HepG2 (cell line): ENCODE measurements at regions not wholly inside any gene's neighbourhood (a gene's known extent, or its start where the extent isn't known, plus 50 kb on each side); places are given as distances from the start of the nearest gene placed in this dataset.

ENCODE experiments used
- ATAC-seq: fragments of 200-7000 bp; cut with Tn5 transposase; 3 replicates; pipeline ENCODE4 v1.9.1; 2020; ENCODE audit warnings: mild to moderate bottlenecking, moderate library complexity
- BruUV-seq: library from RNA; stranded (reverse); fragments of 400-500 nt; replicated peaks from 2 replicates; lab custom pipeline; 2021; lab: Mats Ljungman, UMichigan
- CTCF ChIA-PET: fragments of 300-600 bp; formaldehyde crosslinking; extraction: SDS; loops from one replicate; lab custom pipeline; 2021; ENCODE audit warnings: low total read pairs, inconsistent platforms, low intra/inter-chr PET ratio; lab: Yijun Ruan, JAX
- POLR2A ChIA-PET: fragments of 350-600 bp; sonication (Branson Sonifier 250); formaldehyde crosslinking; loops from one replicate; lab custom pipeline; 2020; ENCODE audit warnings: antibody characterized with exemption, inconsistent platforms; lab: Yijun Ruan, JAX
- DNase-seq: peaks from one replicate; pipeline ENCODE4 v3.0.0-alpha.2; 2015; ENCODE audit warnings: low spot score
- FAIRE-seq: peaks from 3 replicates; lab custom pipeline; 2011; peaks lifted over from hg19 to GRCh38; lab: Jason Lieb, UNC
- H2AFZ ChIP-seq: one replicate; pipeline ENCODE4 v1.6.1; 2011; ENCODE audit warnings: low read length, inconsistent platforms
- H3K27ac ChIP-seq: fragments of 300-600 bp; 3 replicates; pipeline ENCODE4 v1.8.0; 2011; ENCODE audit warnings: mixed run types, mild to moderate bottlenecking, mixed read lengths, low read length, inconsistent platforms; ENCODE audit not compliant: insufficient read depth; ENCODE audit errors: extremely low read length
- H3K27me3 ChIP-seq, 2 experiments: fragments of 200-600 bp in 1 of 2; 2 replicates in 1 of 2; 3 replicates in 1 of 2; pipeline versions ENCODE4 v1.6.0 to v1.8.0; 2011; ENCODE audit warnings: low read length in 2 of 2, mild to moderate bottlenecking in 2 of 2, moderate library complexity in 2 of 2, inconsistent platforms in 1 of 2; ENCODE audit not compliant: insufficient read depth in 2 of 2, control insufficient read depth in 1 of 2
- H3K36me3 ChIP-seq, 2 experiments: fragments of 200-600 bp in 1 of 2; replicated peaks in 1 of 2; 2 replicates in 1 of 2; 3 replicates in 1 of 2; pipeline versions ENCODE4 v1.5.1 to v1.8.0; 2011; ENCODE audit warnings: low read length in 2 of 2, inconsistent platforms in 1 of 2; ENCODE audit not compliant: insufficient read depth in 2 of 2, control insufficient read depth in 1 of 2
- H3K4me1 ChIP-seq: 2 replicates; pipeline ENCODE4 v1.5.1; 2012; ENCODE audit warnings: low read length, inconsistent platforms; ENCODE audit not compliant: insufficient read depth
- H3K4me2 ChIP-seq: 2 replicates; pipeline ENCODE4 v1.6.0; 2011; ENCODE audit warnings: low read depth, low read length, inconsistent platforms
- H3K4me3 ChIP-seq, 3 experiments: fragments of 200-600 bp in 1 of 3; sonication (generic), shearing (Covaris generic) in 1 of 3; replicated peaks in 1 of 3; 2 replicates each; pipeline ENCODE4 v1.5.1; 2011 to 2016; ENCODE audit warnings: low read length in 3 of 3, inconsistent platforms in 2 of 3, low read depth in 2 of 3, mild to moderate bottlenecking in 2 of 3, control low read depth in 1 of 3, mixed read lengths in 1 of 3; ENCODE audit not compliant: insufficient read depth in 1 of 3
- H3K79me2 ChIP-seq: one replicate; pipeline ENCODE4 v1.6.1; 2011; ENCODE audit warnings: low read length, inconsistent platforms; ENCODE audit not compliant: insufficient read depth
- H3K9ac ChIP-seq: 2 replicates; pipeline ENCODE4 v1.6.0; 2011; ENCODE audit warnings: mild to moderate bottlenecking, low read depth, low read length, inconsistent platforms; ENCODE audit not compliant: insufficient read depth
- H3K9me3 ChIP-seq: 2 replicates; pipeline ENCODE4 v1.5.1; 2012; ENCODE audit warnings: mild to moderate bottlenecking, low read length
- H4K20me1 ChIP-seq: 2 replicates; pipeline ENCODE4 v1.6.0; 2011; ENCODE audit warnings: inconsistent platforms, mild to moderate bottlenecking, low read length, moderate library complexity; ENCODE audit not compliant: insufficient read depth
- CREB3 ChIP-seq: sonication (generic); formaldehyde crosslinking; IDR thresholded peaks from 2 replicates; pipeline ENCODE4 v1.5.0; 2020; ENCODE audit warnings: missing genetic modification reagents
- GTF3A ChIP-seq: sonication (generic); formaldehyde crosslinking; conservative IDR thresholded peaks from 2 replicates; pipeline ENCODE4 v1.4.0; 2020; ENCODE audit warnings: mild to moderate bottlenecking, missing genetic modification reagents
- ZBTB1 ChIP-seq: sonication (generic); formaldehyde crosslinking; IDR thresholded peaks from 2 replicates; pipeline ENCODE4 v1.4.0; 2020; ENCODE audit warnings: missing genetic modification reagents, borderline replicate concordance
- ZNF235 ChIP-seq: sonication (generic); formaldehyde crosslinking; IDR thresholded peaks from 2 replicates; pipeline ENCODE4 v1.8.1; 2023; ENCODE audit warnings: mild to moderate bottlenecking, missing genetic modification reagents, borderline replicate concordance
- ZNF607 ChIP-seq: sonication (generic); formaldehyde crosslinking; IDR thresholded peaks from 2 replicates; pipeline ENCODE4 v1.5.1; 2020; ENCODE audit warnings: missing genetic modification reagents, mild to moderate bottlenecking, borderline replicate concordance
- ZNF687 ChIP-seq: sonication (generic); formaldehyde crosslinking; IDR thresholded peaks from 2 replicates; pipeline ENCODE4 v1.5.1; 2020; ENCODE audit warnings: mild to moderate bottlenecking, missing genetic modification reagents, moderate library complexity
- WGBS: methylation state at CpG from one replicate; pipeline ENCODE4 v1.1.6; 2017; ENCODE audit warnings: low lambda C conversion rate; 5-methylcytosine and 5-hydroxymethylcytosine counted together
- in situ Hi-C: cut with HindIII; loops from 2 replicates; pipeline ENCODE4 v1.10.0; 2017; ENCODE audit warnings: low pct_unique_long_range_greater_than_20kb; ENCODE audit not compliant: extremely low pct_ligation_motif_present
- intact Hi-C: fragments of 100-400 bp; cut with micrococcal nuclease; formaldehyde crosslinking; loops from one replicate; pipeline ENCODE4 v1.10.0; 2022; ENCODE audit not compliant: unreplicated experiment

- FAIRE-seq = no peak
- intact Hi-C loops = no loop called here
- no peak for ATAC-seq
Measured at GRCh38 chr4:27844376-27844775, 983.7 kb downstream of the STIM2 start.

More at GRCh38 chr4:27844376-27844775, 983.7 kb downstream of the STIM2 start:
- BruUV-seq = no TSS peak
- Histone ChIP-seq H3K9me3 (no peaks in the 10 kb centered on the region; the same call in 1 of the 2 replicates), H3K27ac (no peak overlapping the region), H3K27me3 (no peaks in the 10 kb centered on the region), H4K20me1 (no peaks in the 10 kb centered on the region), H3K36me3 (no peaks in the 10 kb centered on the region), H3K4me1 (no peaks in the 10 kb centered on the region)
- CTCF ChIA-PET = no interaction called here
- TF ChIP-seq ZNF687 = no peak
- no peak for TF ChIP-seq GTF3A (CRISPR knock-in tag)
- TF ChIP-seq CREB3 (CRISPR knock-in tag) = no peak
- TF ChIP-seq ZNF607 (CRISPR knock-in tag) = no peak
- TF ChIP-seq ZBTB1 (CRISPR knock-in tag) = no peak
- TF ChIP-seq ZNF235 = no peak
- TF ChIP-seq, all 625 proteins: peak for 0
- no peak for DNase-seq
- H2AFZ ChIP-seq = no peak overlapping the region
- no peak overlapping the region for H3K4me2 ChIP-seq
- 0% methylated on average over 2 of the region's 2 CpGs for WGBS
- in situ Hi-C loops = no loop called here
- no peaks in the 10 kb centered on the region for H3K79me2 ChIP-seq
- H3K9ac ChIP-seq = no peak overlapping the region
- POLR2A ChIA-PET = no interaction called here
- no peak overlapping the region for H3K4me3 ChIP-seq
